Suprapubic skin (tissue), 4 donors: ENCODE measurements at regions not wholly inside any gene's neighbourhood (a gene's known extent, or its start where the extent isn't known, plus 50 kb on each side); places are given as distances from the start of the nearest gene placed in this dataset.

Experiments used
- DNase-seq, 2 donors: peaks; one replicate each; pipeline ENCODE4 v3.0.0-alpha.2; 2019; ENCODE audit warnings: low spot score in 2 of 2
- H3K27ac ChIP-seq: fragments of 200-600 bp; sonication (generic); one replicate; pipeline ENCODE4 v1.5.1; 2019
- H3K27me3 ChIP-seq: fragments of 200-600 bp; sonication (generic); one replicate; pipeline ENCODE4 v1.5.1; 2019
- H3K36me3 ChIP-seq: fragments of 200-600 bp; sonication (generic); one replicate; pipeline ENCODE4 v1.5.1; 2019
- H3K4me1 ChIP-seq: fragments of 200-600 bp; sonication (generic); one replicate; pipeline ENCODE4 v1.5.1; 2019
- H3K4me3 ChIP-seq: fragments of 200-600 bp; sonication (generic); one replicate; pipeline ENCODE4 v1.5.1; 2019; ENCODE audit warnings: mild to moderate bottlenecking
- H3K9me3 ChIP-seq: fragments of 200-600 bp; sonication (generic); one replicate; pipeline ENCODE4 v1.5.1; 2019
- CTCF ChIP-seq, 2 donors: fragments of 200-600 bp in 1 of 2; fragments of 450-650 bp in 1 of 2; sonication (generic) in 1 of 2; IDR thresholded peaks; one replicate each; pipeline ENCODE4 v1.5.1; 2016 to 2019; ENCODE audit warnings: antibody characterized with exemption in 2 of 2, mild to moderate bottlenecking in 1 of 2, moderate library complexity in 1 of 2
- EP300 ChIP-seq: sonication (generic); formaldehyde crosslinking; IDR thresholded peaks from one replicate; pipeline ENCODE4 v1.6.1; 2017; ENCODE audit warnings: antibody characterized with exemption
- POLR2A ChIP-seq, 2 donors: fragments of 450-650 bp; IDR thresholded peaks; one replicate each; pipeline ENCODE4 v1.6.1; 2017; ENCODE audit warnings: antibody characterized with exemption in 2 of 2, mild to moderate bottlenecking in 2 of 2, moderate library complexity in 2 of 2
- POLR2AphosphoS5 ChIP-seq, 3 donors: sonication (generic); formaldehyde crosslinking; IDR thresholded peaks; one replicate each; pipeline ENCODE4 v1.6.1; 2017; ENCODE audit warnings: antibody characterized with exemption in 3 of 3
- WGBS: methylation state at CpG from one replicate; pipeline ENCODE4 v1.1.5; 2018; 5-methylcytosine and 5-hydroxymethylcytosine counted together

DNA sequence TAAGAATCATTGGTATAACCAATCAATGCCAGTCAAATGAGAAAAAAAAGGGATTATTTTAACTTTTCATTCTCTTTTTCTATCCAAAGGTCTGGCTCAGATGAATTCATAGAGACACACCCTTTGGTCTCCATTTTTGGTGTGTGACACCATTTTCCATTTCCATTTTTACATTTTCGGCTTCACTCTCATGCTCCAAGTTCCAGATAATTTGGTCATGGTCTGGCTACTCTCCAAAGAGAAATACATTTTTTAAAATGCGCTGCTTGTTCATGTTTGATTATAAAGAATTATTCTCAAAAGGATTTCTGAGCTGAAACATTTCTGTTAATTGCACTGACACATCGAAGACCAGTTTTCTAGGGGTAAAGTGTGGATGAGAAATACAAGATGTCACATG, 51.6 kb upstream of the FIBIN start:
- WGBS: 74% methylated on average over 3 of the region's 3 CpGs

GRCh38 chr11:26943636-26944035, 50.3 kb upstream of the FIBIN start:
- TF ChIP-seq POLR2A (IDR thresholded peaks at IDR 0.05): no peak
- no peak for TF ChIP-seq CTCF (IDR thresholded peaks at IDR 0.05)
- TF ChIP-seq POLR2AphosphoS5 (IDR thresholded peaks at IDR 0.05): no peak
- no peak for TF ChIP-seq EP300
- no peaks in the 10 kb centered on the region for H3K27me3 ChIP-seq
- 98% methylated on average over 3 of the region's 3 CpGs for WGBS
- no peaks in the 10 kb centered on the region for H3K9me3 ChIP-seq
- H3K36me3 ChIP-seq: no peaks in the 10 kb centered on the region
- no peak overlapping the region for H3K4me3 ChIP-seq
- H3K27ac ChIP-seq: peak overlapping the region; percentile 60
- no peak for DNase-seq
- H3K4me1 ChIP-seq: peaks cover 13% of the 10 kb centered on the region

More for the DNA sequence above, 51.6 kb upstream of the FIBIN start:
- TF ChIP-seq POLR2A (IDR thresholded peaks at IDR 0.05) (no peak), POLR2AphosphoS5 (IDR thresholded peaks at IDR 0.05) (no peak)
- H3K27me3 ChIP-seq: no peaks in the 10 kb centered on the region
- peak overlapping the region; percentile 71 for H3K27ac ChIP-seq
- no peaks in the 10 kb centered on the region for H3K36me3 ChIP-seq
- H3K9me3 ChIP-seq: no peaks in the 10 kb centered on the region
- DNase-seq: no peak
- peaks cover 2% of the 10 kb centered on the region for H3K4me1 ChIP-seq
- no peak overlapping the region for H3K4me3 ChIP-seq
